PC-9 (cell line): ENCODE measurements at regions not wholly inside any gene's neighbourhood (a gene's known extent, or its start where the extent isn't known, plus 50 kb on each side); places are given as distances from the start of the nearest gene placed in this dataset.

Experiments used
- CTCF ChIP-seq: fragments of 200-600 bp; sonication (generic); conservative IDR thresholded peaks from 2 replicates; pipeline ENCODE4 v1.6.1; 2017; ENCODE audit warnings: mixed run types, antibody characterized with exemption, mild to moderate bottlenecking, moderate library complexity
- EZH2 ChIP-seq: fragments of 200-600 bp; sonication (generic); IDR thresholded peaks from 2 replicates; pipeline ENCODE4 v1.8.0; 2017; ENCODE audit warnings: antibody characterized with exemption, low read depth

GRCh38 chr2:76326636-76327035 is 615.9 kb upstream of the GCFC2 start:
- TF ChIP-seq CTCF = no peak
- no peak for TF ChIP-seq EZH2
